PC-9 (cell line): ENCODE measurements at regions not wholly inside any gene's neighbourhood (a gene's known extent, or its start where the extent isn't known, plus 50 kb on each side); places are given as distances from the start of the nearest gene placed in this dataset.

Experiments
- BruUV-seq: library from RNA; stranded (reverse); fragments of 400-500 nt; replicated peaks from 2 replicates; lab custom pipeline; 2021; lab: Mats Ljungman, UMichigan
- CTCF ChIA-PET: fragments of 300-600 bp; sonication (Branson Sonifier 250); formaldehyde crosslinking; loops from one replicate; lab custom pipeline; 2022; ENCODE audit warnings: antibody characterized with exemption; lab: Charles Lee
- POLR2A ChIA-PET: fragments of 300-600 bp; sonication (Branson Sonifier 250); formaldehyde crosslinking; loops from one replicate; lab custom pipeline; 2022; ENCODE audit warnings: antibody characterized with exemption; ENCODE audit not compliant: unreplicated experiment; lab: Charles Lee
- DNase-seq, 2 experiments: peaks; one replicate each; pipeline versions ENCODE4 v3.0.0 to v3.0.0-alpha.2; 2015 to 2022; ENCODE audit warnings: mixed read lengths in 1 of 2
- H2AFZ ChIP-seq: fragments of 200-600 bp; sonication (generic); 2 replicates; pipeline ENCODE4 v1.8.1; 2017; ENCODE audit warnings: antibody characterized with exemption
- H3F3A ChIP-seq: fragments of 200-600 bp; sonication (generic); 2 replicates; pipeline ENCODE4 v1.8.1; 2017; ENCODE audit warnings: antibody characterized with exemption, mild to moderate bottlenecking, low read depth; ENCODE audit not compliant: insufficient read depth
- H3K27ac ChIP-seq: fragments of 200-600 bp; sonication (generic); 2 replicates; pipeline ENCODE4 v1.6.1; 2016; ENCODE audit warnings: mixed run types
- H3K27me3 ChIP-seq: fragments of 200-600 bp; sonication (generic); 2 replicates; pipeline ENCODE4 v1.6.1; 2016; ENCODE audit warnings: low read depth, mixed run types; ENCODE audit not compliant: insufficient read depth
- H3K36me3 ChIP-seq: fragments of 200-600 bp; sonication (generic); 2 replicates; pipeline ENCODE4 v1.6.1; 2016; ENCODE audit warnings: low read depth, mixed run types
- H3K4me1 ChIP-seq: fragments of 200-600 bp; sonication (generic); replicated peaks from 2 replicates; pipeline ENCODE4 v1.6.1; 2016; ENCODE audit warnings: mixed run types; ENCODE audit not compliant: insufficient read depth
- H3K4me2 ChIP-seq: fragments of 200-600 bp; sonication (generic); 2 replicates; pipeline ENCODE4 v1.6.1; 2017; ENCODE audit warnings: mixed run types
- H3K4me3 ChIP-seq: fragments of 200-600 bp; sonication (generic); 2 replicates; pipeline ENCODE4 v1.6.1; 2016; ENCODE audit warnings: mixed run types
- H3K79me2 ChIP-seq: fragments of 200-600 bp; sonication (generic); 2 replicates; pipeline ENCODE4 v1.6.1; 2017; ENCODE audit warnings: low read depth, mixed run types
- H3K9me2 ChIP-seq: fragments of 200-600 bp; sonication (generic); 2 replicates; pipeline ENCODE4 v1.8.1; 2017; ENCODE audit warnings: mild to moderate bottlenecking; ENCODE audit not compliant: insufficient read depth
- H3K9me3 ChIP-seq: fragments of 200-600 bp; sonication (generic); 2 replicates; pipeline ENCODE4 v1.8.1; 2016; ENCODE audit warnings: low read depth; ENCODE audit not compliant: insufficient read depth
- H4K20me1 ChIP-seq: fragments of 200-600 bp; sonication (generic); 2 replicates; pipeline ENCODE4 v1.8.1; 2017; ENCODE audit not compliant: insufficient read depth
- EZH2 ChIP-seq: fragments of 200-600 bp; sonication (generic); IDR thresholded peaks from 2 replicates; pipeline ENCODE4 v1.8.0; 2017; ENCODE audit warnings: antibody characterized with exemption, low read depth
- intact Hi-C: fragments of 100-400 bp; cut with micrococcal nuclease; formaldehyde crosslinking; loops from one replicate; pipeline ENCODE4 v1.10.0; 2022; ENCODE audit not compliant: unreplicated experiment
- TF ChIP-seq, protein P1 (sequence below): fragments of 200-600 bp; sonication (generic); conservative IDR thresholded peaks from 2 replicates; pipeline ENCODE4 v1.6.1; 2017; ENCODE audit warnings: mixed run types, antibody characterized with exemption, mild to moderate bottlenecking, moderate library complexity

DNA sequence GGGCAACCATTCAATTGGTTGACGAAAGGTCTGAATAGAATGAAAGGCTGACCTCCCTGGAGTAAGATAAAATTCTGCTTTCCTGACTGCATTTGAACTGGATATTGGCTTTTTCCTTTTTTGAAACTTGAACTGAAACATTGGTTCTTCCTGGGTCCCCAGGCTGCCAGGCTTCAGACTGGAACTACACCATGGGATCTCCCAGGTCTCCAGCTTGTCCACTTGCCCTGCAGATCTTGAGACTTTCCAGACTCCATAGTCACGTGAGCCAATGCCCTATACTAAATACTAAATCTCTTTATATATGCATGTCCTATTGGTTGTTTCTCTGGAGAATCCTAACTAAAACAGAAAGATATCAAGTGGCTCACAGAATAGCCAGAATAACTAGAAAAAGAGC, 118.7 kb upstream of the KRR1 start:
- Histone ChIP-seq H3K36me3 (no peaks in the 10 kb centered on the region), H3F3A (no peaks in the 10 kb centered on the region), H3K27ac (no peak overlapping the region), H2AFZ (no peak overlapping the region), H3K4me2 (no peak overlapping the region), H4K20me1 (no peaks in the 10 kb centered on the region), H3K27me3 (no peaks in the 10 kb centered on the region), H3K79me2 (no peaks in the 10 kb centered on the region), H3K9me3 (peaks cover 5% of the 10 kb centered on the region), H3K4me3 (no peak overlapping the region), H3K9me2 (no peaks in the 10 kb centered on the region), H3K4me1 (peaks cover 2% of the 10 kb centered on the region; the same call in 1 of the 2 replicates)
- no peak for DNase-seq
- no TSS peak for BruUV-seq
- TF ChIP-seq EZH2 = no peak
- TF ChIP-seq, protein P1, sequence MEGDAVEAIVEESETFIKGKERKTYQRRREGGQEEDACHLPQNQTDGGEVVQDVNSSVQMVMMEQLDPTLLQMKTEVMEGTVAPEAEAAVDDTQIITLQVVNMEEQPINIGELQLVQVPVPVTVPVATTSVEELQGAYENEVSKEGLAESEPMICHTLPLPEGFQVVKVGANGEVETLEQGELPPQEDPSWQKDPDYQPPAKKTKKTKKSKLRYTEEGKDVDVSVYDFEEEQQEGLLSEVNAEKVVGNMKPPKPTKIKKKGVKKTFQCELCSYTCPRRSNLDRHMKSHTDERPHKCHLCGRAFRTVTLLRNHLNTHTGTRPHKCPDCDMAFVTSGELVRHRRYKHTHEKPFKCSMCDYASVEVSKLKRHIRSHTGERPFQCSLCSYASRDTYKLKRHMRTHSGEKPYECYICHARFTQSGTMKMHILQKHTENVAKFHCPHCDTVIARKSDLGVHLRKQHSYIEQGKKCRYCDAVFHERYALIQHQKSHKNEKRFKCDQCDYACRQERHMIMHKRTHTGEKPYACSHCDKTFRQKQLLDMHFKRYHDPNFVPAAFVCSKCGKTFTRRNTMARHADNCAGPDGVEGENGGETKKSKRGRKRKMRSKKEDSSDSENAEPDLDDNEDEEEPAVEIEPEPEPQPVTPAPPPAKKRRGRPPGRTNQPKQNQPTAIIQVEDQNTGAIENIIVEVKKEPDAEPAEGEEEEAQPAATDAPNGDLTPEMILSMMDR = no peak
- intact Hi-C loops = no loop called here
- ChIA-PET CTCF (no interaction called here), POLR2A (no interaction called here)

DNA sequence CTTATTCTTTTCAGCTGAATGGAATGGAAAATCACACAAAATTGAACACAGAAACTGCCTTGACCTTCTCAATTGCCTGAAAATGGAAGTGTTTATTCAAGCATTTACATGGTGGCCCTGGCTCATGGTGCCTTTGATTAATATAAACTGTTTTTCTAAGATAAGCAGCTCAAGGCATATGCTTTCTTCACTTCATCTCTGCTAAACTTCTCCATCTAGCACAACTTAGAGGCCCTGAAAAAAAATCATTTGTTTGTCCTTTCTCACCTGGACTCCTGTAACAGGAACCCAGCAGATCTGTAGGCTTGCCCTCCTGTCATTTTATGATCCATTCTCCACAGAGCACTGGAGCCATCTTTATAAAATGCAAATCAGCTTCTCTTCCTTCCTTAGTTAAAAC, 117.5 kb upstream of the KRR1 start:
- CTCF ChIA-PET = no interaction called here
- Histone ChIP-seq H3K9me3 (peaks cover 11% of the 10 kb centered on the region), H3K4me2 (no peak overlapping the region), H3K9me2 (no peaks in the 10 kb centered on the region), H3K27ac (no peak overlapping the region), H2AFZ (0 out of 2 replicates have a peak overlapping the region, but pooled peaks have one; percentile 59), H3F3A (peaks cover 8% of the 10 kb centered on the region; the same call in 1 of the 2 replicates), H3K27me3 (no peaks in the 10 kb centered on the region), H3K4me3 (no peak overlapping the region), H3K36me3 (no peaks in the 10 kb centered on the region), H3K79me2 (no peaks in the 10 kb centered on the region), H4K20me1 (no peaks in the 10 kb centered on the region), H3K4me1 (peaks cover 7% of the 10 kb centered on the region)
- intact Hi-C loops = loop anchor here (10.0 kb wide), 1 partner anchor 104 kb away; no protein-coding TSS in a partner anchor
- no TSS peak for BruUV-seq
- POLR2A ChIA-PET = interaction anchor here (0.6 kb wide), 1 partner anchor 18 kb away, joined by 4 read pairs; no protein-coding TSS in a partner anchor
- TF ChIP-seq EZH2 = no peak
- TF ChIP-seq, protein P1 = no peak
- DNase-seq = no peak

DNA sequence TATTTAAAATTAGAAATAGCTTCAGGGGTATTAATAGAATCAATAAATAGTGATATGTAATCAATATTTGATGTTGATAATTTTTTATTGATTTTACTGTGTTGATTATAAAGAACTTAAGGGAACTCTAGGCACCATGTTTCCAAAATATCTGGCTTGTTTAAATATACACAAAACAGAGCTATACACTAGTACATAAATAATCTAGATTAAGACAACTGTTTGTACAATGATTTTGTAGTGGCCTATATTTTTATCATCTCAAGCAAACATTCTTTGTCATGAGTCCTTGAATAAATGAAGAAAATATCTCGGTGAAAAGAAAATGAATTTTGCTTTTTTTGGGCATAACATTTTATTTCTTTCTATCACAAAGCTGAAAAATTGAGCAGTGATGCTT, 117.1 kb upstream of the KRR1 start:
- H3K27me3 ChIP-seq = no peaks in the 10 kb centered on the region
- H3K4me1 ChIP-seq = peaks cover 11% of the 10 kb centered on the region
- no peaks in the 10 kb centered on the region for H4K20me1 ChIP-seq
- H3K79me2 ChIP-seq = no peaks in the 10 kb centered on the region
- DNase-seq = no peak
- no peak overlapping the region for H3K4me3 ChIP-seq
- peaks cover 11% of the 10 kb centered on the region for H3K9me3 ChIP-seq
- no peaks in the 10 kb centered on the region for H3K36me3 ChIP-seq
- no peak overlapping the region for H2AFZ ChIP-seq
- ChIA-PET CTCF (no interaction called here), POLR2A (no interaction called here)
- peaks cover 9% of the 10 kb centered on the region; the same call in 1 of the 2 replicates for H3F3A ChIP-seq
- TF ChIP-seq, protein P1 = no peak
- TF ChIP-seq EZH2 = no peak
- intact Hi-C loops = loop anchor here (10.0 kb wide), 1 partner anchor 104 kb away; no protein-coding TSS in a partner anchor
- no peak overlapping the region for H3K4me2 ChIP-seq
- no peak overlapping the region for H3K27ac ChIP-seq
- no TSS peak for BruUV-seq
- H3K9me2 ChIP-seq = no peaks in the 10 kb centered on the region
